WTC11 (cell line): ENCODE measurements at regions not wholly inside any gene's neighbourhood (a gene's known extent, or its start where the extent isn't known, plus 50 kb on each side); places are given as distances from the start of the nearest gene placed in this dataset.
"Not testable (repeated sequence)": the region's sequence is repeated elsewhere in the genome, so short reads cannot be mapped to it uniquely, and the experiment has no call there.

Experiments
- ATAC-seq: fragments of 200-7000 bp; cut with Tn5 transposase; 2 replicates; pipeline ENCODE4 v1.10.0; 2021; ENCODE audit warnings: mild to moderate bottlenecking, moderate library complexity
- CTCF ChIA-PET: fragments of 300-600 bp; sonication (Branson Sonifier 250); formaldehyde crosslinking; loops from one replicate; lab custom pipeline; 2021; ENCODE audit warnings: antibody characterized with exemption; lab: Charles Lee
- POLR2A ChIA-PET: fragments of 350-600 bp; sonication (Branson Sonifier 250); formaldehyde crosslinking; loops from one replicate; lab custom pipeline; 2021; ENCODE audit warnings: antibody characterized with exemption; lab: Charles Lee
- DNase-seq: peaks from one replicate; pipeline ENCODE4 v3.0.0; 2021; ENCODE audit warnings: low spot score
- H3K27ac Mint-ChIP-seq: 2 replicates; pipeline ENCODE4 v1.8.0; 2021; ENCODE audit warnings: mixed read lengths
- H3K27me3 Mint-ChIP-seq: 2 replicates; pipeline ENCODE4 v1.8.0; 2021; ENCODE audit warnings: low read depth, mild to moderate bottlenecking, moderate library complexity, mixed read lengths
- H3K36me3 Mint-ChIP-seq: 2 replicates; pipeline ENCODE4 v1.8.0; 2021; ENCODE audit warnings: mixed read lengths
- H3K4me1 Mint-ChIP-seq: 2 replicates; pipeline ENCODE4 v1.8.0; 2022; ENCODE audit warnings: mixed read lengths
- H3K4me3 Mint-ChIP-seq: 2 replicates; pipeline ENCODE4 v1.8.0; 2021; ENCODE audit warnings: mild to moderate bottlenecking, moderate library complexity, mixed read lengths
- H3K9me3 Mint-ChIP-seq: 2 replicates; pipeline ENCODE4 v1.8.0; 2021; ENCODE audit warnings: mixed read lengths
- ARID4B ChIP-seq: sonication (generic); formaldehyde crosslinking; IDR thresholded peaks from 2 replicates; pipeline ENCODE4 v1.8.0; 2023; ENCODE audit warnings: missing genetic modification reagents, mild to moderate bottlenecking, borderline replicate concordance
- ATF3 ChIP-seq: sonication (generic); formaldehyde crosslinking; conservative IDR thresholded peaks from 2 replicates; pipeline ENCODE4 v1.8.1; 2022; ENCODE audit warnings: mild to moderate bottlenecking, missing genetic modification reagents
- CREM ChIP-seq: sonication (generic); formaldehyde crosslinking; IDR thresholded peaks from 2 replicates; pipeline ENCODE4 v1.8.1; 2022; ENCODE audit warnings: mild to moderate bottlenecking, missing genetic modification reagents, moderate library complexity
- E2F1 ChIP-seq: sonication (generic); formaldehyde crosslinking; IDR thresholded peaks from 2 replicates; pipeline ENCODE4 v1.8.0; 2022; ENCODE audit warnings: mild to moderate bottlenecking, missing genetic modification reagents
- ETV6 ChIP-seq: sonication (generic); formaldehyde crosslinking; IDR thresholded peaks from 2 replicates; pipeline ENCODE4 v1.8.1; 2022; ENCODE audit warnings: mild to moderate bottlenecking, missing genetic modification reagents
- NFATC4 ChIP-seq: fragments of 250-450 bp; sonication (Bioruptor Pico); IDR thresholded peaks from 2 replicates; pipeline ENCODE4 v1.9.0; 2021; ENCODE audit warnings: mild to moderate bottlenecking
- NR1H2 ChIP-seq: sonication (generic); formaldehyde crosslinking; IDR thresholded peaks from 2 replicates; pipeline ENCODE4 v1.9.0; 2021; ENCODE audit warnings: mild to moderate bottlenecking, moderate library complexity, missing genetic modification reagents
- NR3C1 ChIP-seq: sonication (generic); formaldehyde crosslinking; conservative IDR thresholded peaks from 2 replicates; pipeline ENCODE4 v1.8.1; 2023; ENCODE audit warnings: low read depth, mild to moderate bottlenecking, missing genetic modification reagents
- OVOL2 ChIP-seq: fragments of 250-450 bp; sonication (Bioruptor Pico); IDR thresholded peaks from 2 replicates; pipeline ENCODE4 v1.9.0; 2021; ENCODE audit warnings: mild to moderate bottlenecking, borderline replicate concordance
- ZBTB43 ChIP-seq: sonication (generic); formaldehyde crosslinking; IDR thresholded peaks from 2 replicates; pipeline ENCODE4 v1.8.1; 2023; ENCODE audit warnings: mild to moderate bottlenecking, missing genetic modification reagents
- ZMAT4 ChIP-seq: fragments of 250-450 bp; sonication (Bioruptor Pico); IDR thresholded peaks from 2 replicates; pipeline ENCODE4 v1.9.0; 2021; ENCODE audit warnings: mild to moderate bottlenecking
- ZNF121 ChIP-seq: sonication (generic); formaldehyde crosslinking; IDR thresholded peaks from 2 replicates; pipeline ENCODE4 v1.8.0; 2023; ENCODE audit warnings: missing genetic modification reagents
- ZNF232 ChIP-seq: sonication (generic); formaldehyde crosslinking; IDR thresholded peaks from 2 replicates; pipeline ENCODE4 v1.8.0; 2022; ENCODE audit warnings: mild to moderate bottlenecking, missing genetic modification reagents
- ZNF532 ChIP-seq: fragments of 250-450 bp; sonication (Bioruptor Pico); IDR thresholded peaks from 2 replicates; pipeline ENCODE4 v1.9.0; 2021; ENCODE audit warnings: mild to moderate bottlenecking, borderline replicate concordance

GRCh38 chr19:31483226-31483857 lies 134.1 kb upstream of the TSHZ3 start (continued):
- no peak for TF ChIP-seq ZBTB43 (CRISPR knock-in tag)
- no peak for TF ChIP-seq NFATC4 (CRISPR knock-in tag)
- TF ChIP-seq E2F1 (CRISPR knock-in tag), result no peak
- TF ChIP-seq ATF3 (CRISPR knock-in tag), result no peak
- no peak for TF ChIP-seq ARID4B

- Mint-ChIP-seq H3K27me3 (peaks cover 13% of the 10 kb centered on the region), H3K36me3 (peaks cover 53% of the 10 kb centered on the region), H3K9me3 (peaks cover 53% of the 10 kb centered on the region)
- ATAC-seq, DNase-seq, CTCF ChIA-PET, H3K4me1 Mint-ChIP-seq, H3K4me3 Mint-ChIP-seq, H3K27ac Mint-ChIP-seq, POLR2A ChIA-PET: not testable (repeated sequence)
Observed at GRCh38 chr19:31484858-31485410, 135.7 kb upstream of the TSHZ3 start.

GRCh38 chr19:31485472-31485871 lies 136.2 kb upstream of the TSHZ3 start:
- Mint-ChIP-seq H3K36me3 (peaks cover 53% of the 10 kb centered on the region), H3K4me1 (peaks cover 9% of the 10 kb centered on the region), H3K27ac (no peak overlapping the region), H3K4me3 (no peak overlapping the region), H3K27me3 (peaks cover 13% of the 10 kb centered on the region), H3K9me3 (peaks cover 53% of the 10 kb centered on the region)
- no peak for ATAC-seq
- no peak for DNase-seq
- ChIA-PET POLR2A (no interaction called here), CTCF (no interaction called here)
- TF ChIP-seq ZMAT4 (CRISPR knock-in tag) (no peak), NR3C1 (no peak), ZNF121 (no peak), CREM (CRISPR knock-in tag) (no peak), NR1H2 (no peak), ETV6 (CRISPR knock-in tag) (no peak), ARID4B (no peak), ZNF232 (CRISPR knock-in tag) (no peak), OVOL2 (CRISPR knock-in tag) (no peak), ZNF532 (CRISPR knock-in tag) (no peak)
